Coronary artery (tissue), 2 donors: ENCODE measurements at regions not wholly inside any gene's neighbourhood (a gene's known extent, or its start where the extent isn't known, plus 50 kb on each side); places are given as distances from the start of the nearest gene placed in this dataset.

Experiments
- DNase-seq: peaks from one replicate; pipeline ENCODE4 v3.0.0-alpha.2; 2017; ENCODE audit warnings: low spot score
- H3K27ac ChIP-seq, 2 donors: fragments of 200-600 bp; sonication (generic); one replicate each; pipeline ENCODE4 v1.5.1; 2016 to 2019
- H3K4me3 ChIP-seq: fragments of 200-600 bp; sonication (generic); 2 replicates; pipeline ENCODE4 v1.5.1; 2016; ENCODE audit warnings: mild to moderate bottlenecking, moderate library complexity
- TF ChIP-seq, protein P1 (sequence below): fragments of 200-600 bp; sonication (generic); IDR thresholded peaks from one replicate; pipeline ENCODE4 v1.5.1; 2019; ENCODE audit warnings: antibody characterized with exemption

- TF ChIP-seq, protein P1, sequence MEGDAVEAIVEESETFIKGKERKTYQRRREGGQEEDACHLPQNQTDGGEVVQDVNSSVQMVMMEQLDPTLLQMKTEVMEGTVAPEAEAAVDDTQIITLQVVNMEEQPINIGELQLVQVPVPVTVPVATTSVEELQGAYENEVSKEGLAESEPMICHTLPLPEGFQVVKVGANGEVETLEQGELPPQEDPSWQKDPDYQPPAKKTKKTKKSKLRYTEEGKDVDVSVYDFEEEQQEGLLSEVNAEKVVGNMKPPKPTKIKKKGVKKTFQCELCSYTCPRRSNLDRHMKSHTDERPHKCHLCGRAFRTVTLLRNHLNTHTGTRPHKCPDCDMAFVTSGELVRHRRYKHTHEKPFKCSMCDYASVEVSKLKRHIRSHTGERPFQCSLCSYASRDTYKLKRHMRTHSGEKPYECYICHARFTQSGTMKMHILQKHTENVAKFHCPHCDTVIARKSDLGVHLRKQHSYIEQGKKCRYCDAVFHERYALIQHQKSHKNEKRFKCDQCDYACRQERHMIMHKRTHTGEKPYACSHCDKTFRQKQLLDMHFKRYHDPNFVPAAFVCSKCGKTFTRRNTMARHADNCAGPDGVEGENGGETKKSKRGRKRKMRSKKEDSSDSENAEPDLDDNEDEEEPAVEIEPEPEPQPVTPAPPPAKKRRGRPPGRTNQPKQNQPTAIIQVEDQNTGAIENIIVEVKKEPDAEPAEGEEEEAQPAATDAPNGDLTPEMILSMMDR: no peak
Measured at GRCh38 chr16:11424118-11424460, 78.8 kb downstream of the RMI2 start.

GRCh38 chr16:11425140-11425539, 79.9 kb downstream of the RMI2 start:
- DNase-seq: no peak
- Histone ChIP-seq H3K27ac (no peak overlapping the region), H3K4me3 (no peak overlapping the region)
- TF ChIP-seq, protein P1: no peak

More at GRCh38 chr16:11424118-11424460, 78.8 kb downstream of the RMI2 start:
- H3K27ac ChIP-seq: no peak overlapping the region
- DNase-seq: no peak
- H3K4me3 ChIP-seq: no peak overlapping the region

GRCh38 chr16:11428623-11428953, 83.3 kb downstream of the RMI2 start:
- TF ChIP-seq, protein P1: no peak
- no peak overlapping the region for H3K4me3 ChIP-seq
- DNase-seq: no peak
- H3K27ac ChIP-seq: no peak overlapping the region

DNA sequence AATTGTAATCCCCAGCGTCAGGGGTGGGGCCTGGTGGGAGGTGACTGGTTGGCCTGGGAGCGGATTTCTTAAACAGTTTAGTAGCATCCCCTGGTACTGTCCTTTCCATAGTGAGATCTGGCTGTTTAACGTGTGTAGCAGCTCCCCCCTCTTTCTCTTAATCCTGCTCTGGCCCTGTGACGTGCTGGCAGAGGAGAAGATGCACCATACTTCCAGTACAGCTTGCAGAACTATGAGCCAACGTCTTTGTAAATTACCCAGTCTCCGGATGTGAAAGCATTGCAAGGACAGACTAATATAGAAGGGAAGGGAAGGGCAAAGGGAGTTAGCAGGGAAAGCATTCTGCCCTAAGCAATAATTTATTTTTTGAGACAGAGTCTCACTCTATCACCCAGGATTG, 83.9 kb downstream of the RMI2 start:
- Histone ChIP-seq H3K4me3 (no peak overlapping the region), H3K27ac (no peak overlapping the region)
- TF ChIP-seq, protein P1: no peak
- no peak for DNase-seq

GRCh38 chr16:11429823-11430222, 84.6 kb downstream of the RMI2 start:
- TF ChIP-seq, protein P1: no peak
- no peak overlapping the region for H3K27ac ChIP-seq
- H3K4me3 ChIP-seq: no peak overlapping the region
- no peak for DNase-seq

DNA sequence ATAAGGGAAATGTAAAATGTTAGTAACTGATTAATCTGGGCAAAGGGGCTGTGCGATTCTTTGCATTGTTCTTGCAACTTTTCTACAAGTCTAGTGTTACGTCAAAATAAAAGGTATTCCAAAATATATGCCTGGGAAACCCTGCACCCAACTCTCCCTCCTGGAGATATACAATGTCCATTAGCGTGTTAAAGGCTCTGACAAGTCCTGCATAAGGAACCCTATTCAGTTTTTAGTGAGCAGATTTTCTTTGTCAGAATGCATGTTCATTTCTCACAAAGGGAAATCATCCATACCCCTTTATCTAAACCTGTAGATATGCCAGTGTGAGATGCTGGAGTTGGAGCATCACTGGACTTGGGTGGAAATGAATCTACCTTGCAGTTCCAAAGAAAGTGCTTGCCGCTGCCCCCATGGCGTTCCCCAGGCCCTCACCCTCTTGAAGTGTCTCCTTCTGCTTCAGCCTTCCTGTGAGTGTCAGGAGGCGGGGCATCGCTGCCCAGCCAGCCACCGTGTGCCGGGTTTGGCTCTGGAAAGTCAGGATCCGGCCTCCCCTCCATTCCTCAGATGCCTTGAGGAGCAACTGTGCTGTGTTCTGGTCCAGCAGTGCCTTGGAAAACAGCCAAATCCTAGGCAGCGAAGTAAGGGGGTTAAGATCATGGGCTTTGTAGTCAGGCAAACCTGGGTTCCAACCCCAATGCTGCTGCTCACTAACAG, 85.5 kb downstream of the RMI2 start:
- TF ChIP-seq, protein P1: no peak
- DNase-seq: no peak
- no peak overlapping the region for H3K27ac ChIP-seq

GRCh38 chr16:11431915-11432465, 86.7 kb downstream of the RMI2 start:
- TF ChIP-seq, protein P1: no peak
- Histone ChIP-seq H3K4me3 (no peak overlapping the region), H3K27ac (no peak overlapping the region)
- no peak for DNase-seq

More for the DNA sequence above, 85.5 kb downstream of the RMI2 start:
- no peak overlapping the region for H3K4me3 ChIP-seq
